Trophoblast cell (in vitro differentiated cells and primary cell): ENCODE measurements at regions not wholly inside any gene's neighbourhood (a gene's known extent, or its start where the extent isn't known, plus 50 kb on each side); places are given as distances from the start of the nearest gene placed in this dataset.

Experiments
- DNase-seq, 2 donors: peaks; one replicate each; pipeline ENCODE4 v3.0.0-alpha.2; 2016
- H2AFZ ChIP-seq: 2 replicates; pipeline ENCODE4 v1.6.1; 2013; ENCODE audit warnings: low read length, moderate library complexity, mild to moderate bottlenecking; ENCODE audit not compliant: insufficient read depth, poor library complexity
- H2AK5ac ChIP-seq: 2 replicates; pipeline ENCODE4 v1.6.1; 2013; ENCODE audit warnings: mild to moderate bottlenecking, low read length
- H2BK120ac ChIP-seq: 2 replicates; pipeline ENCODE4 v1.6.1; 2013; ENCODE audit warnings: low read length, mild to moderate bottlenecking, moderate library complexity; ENCODE audit not compliant: insufficient read depth, poor library complexity
- H2BK12ac ChIP-seq: 2 replicates; pipeline ENCODE4 v1.6.1; 2013; ENCODE audit warnings: mild to moderate bottlenecking, low read length, moderate library complexity
- H2BK5ac ChIP-seq: 2 replicates; pipeline ENCODE4 v1.6.1; 2013; ENCODE audit warnings: low read length, low read depth, moderate library complexity, mild to moderate bottlenecking; ENCODE audit not compliant: poor library complexity
- H3K14ac ChIP-seq: 2 replicates; pipeline ENCODE4 v1.6.1; 2013; ENCODE audit warnings: mild to moderate bottlenecking, low read length
- H3K18ac ChIP-seq: 2 replicates; pipeline ENCODE4 v1.6.1; 2013; ENCODE audit warnings: mild to moderate bottlenecking, low read length
- H3K23ac ChIP-seq: 2 replicates; pipeline ENCODE4 v1.6.1; 2013; ENCODE audit warnings: low read length
- H3K27ac ChIP-seq: 2 replicates; pipeline ENCODE4 v1.5.1; 2013; ENCODE audit warnings: low read depth, mild to moderate bottlenecking, inconsistent platforms, low read length, moderate library complexity
- H3K27me3 ChIP-seq: 2 replicates; pipeline ENCODE4 v1.6.1; 2013; ENCODE audit warnings: inconsistent platforms, mild to moderate bottlenecking, low read length, moderate library complexity; ENCODE audit not compliant: insufficient read depth
- H3K36me3 ChIP-seq, 2 experiments: 1 replicate in 1 of 2; 2 replicates in 1 of 2; pipeline ENCODE4 v1.6.1; 2013; ENCODE audit warnings: low read length in 2 of 2, mild to moderate bottlenecking in 2 of 2, moderate library complexity in 1 of 2; ENCODE audit not compliant: insufficient read depth in 2 of 2, control insufficient read depth in 1 of 2
- H3K4ac ChIP-seq: 2 replicates; pipeline ENCODE4 v1.6.1; 2013; ENCODE audit warnings: low read depth, mild to moderate bottlenecking, low read length, moderate library complexity
- H3K4me1 ChIP-seq, 2 experiments: 1 replicate in 1 of 2; 2 replicates in 1 of 2; pipeline ENCODE4 v1.6.1; 2013; ENCODE audit warnings: low read length in 2 of 2, mild to moderate bottlenecking in 2 of 2, moderate library complexity in 1 of 2; ENCODE audit not compliant: insufficient read depth in 2 of 2, control insufficient read depth in 1 of 2
- H3K4me2 ChIP-seq: 2 replicates; pipeline ENCODE4 v1.6.1; 2013; ENCODE audit warnings: inconsistent platforms, mild to moderate bottlenecking, low read length, moderate library complexity
- H3K4me3 ChIP-seq: 2 replicates; pipeline ENCODE4 v1.5.1; 2013; ENCODE audit warnings: mild to moderate bottlenecking, low read depth, low read length, inconsistent platforms
- H3K79me1 ChIP-seq: one replicate; pipeline ENCODE4 v1.6.1; 2013; ENCODE audit warnings: low read length
- H3K79me2 ChIP-seq: 2 replicates; pipeline ENCODE4 v1.6.1; 2013; ENCODE audit warnings: low read length, mild to moderate bottlenecking; ENCODE audit not compliant: control insufficient read depth, insufficient read depth, poor library complexity
- H3K9ac ChIP-seq: 2 replicates; pipeline ENCODE4 v1.6.1; 2013; ENCODE audit warnings: mild to moderate bottlenecking, low read length
- H3K9me3 ChIP-seq: 2 replicates; pipeline ENCODE4 v1.6.1; 2013; ENCODE audit warnings: low read depth, mild to moderate bottlenecking, control low read depth, inconsistent platforms, low read length; ENCODE audit not compliant: insufficient read depth
- H4K12ac ChIP-seq: 2 replicates; pipeline ENCODE4 v1.6.1; 2013; ENCODE audit warnings: low read depth, mild to moderate bottlenecking, low read length, moderate library complexity
- H4K8ac ChIP-seq: 2 replicates; pipeline ENCODE4 v1.6.1; 2013; ENCODE audit warnings: low read depth, mild to moderate bottlenecking, low read length, moderate library complexity
- H4K91ac ChIP-seq: one replicate; pipeline ENCODE4 v1.6.1; 2013; ENCODE audit warnings: low read depth, mild to moderate bottlenecking, low read length, moderate library complexity
- WGBS: extraction: QIAGEN DNeasy Blood & Tissue Kit; methylation state at CpG from one replicate; pipeline ENCODE4 v1.1.7; 2013; ENCODE audit warnings: missing lambda C conversion rate; ENCODE audit not compliant: insufficient read length, insufficient coverage; ENCODE audit errors: extremely low coverage; 5-methylcytosine and 5-hydroxymethylcytosine counted together

DNA sequence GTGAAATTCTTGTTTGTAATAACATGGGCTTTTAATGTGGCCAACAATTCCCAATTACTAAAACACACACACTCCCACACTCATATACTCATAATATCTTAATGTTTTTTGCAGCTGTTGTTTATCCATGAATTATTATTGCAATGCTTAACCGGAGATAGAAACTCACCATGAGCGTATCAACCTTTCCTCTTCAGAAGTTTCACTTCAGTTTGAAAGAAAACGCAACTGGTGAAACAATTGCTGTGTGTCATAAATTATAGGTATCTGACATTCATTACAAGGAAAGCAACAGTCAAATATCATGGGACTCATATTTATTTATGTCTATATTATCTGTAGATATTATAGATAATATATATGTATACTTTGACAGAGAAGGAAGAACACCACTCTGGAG is 104.1 kb downstream of the HDGFL1 start:
- H3K14ac ChIP-seq: no peak overlapping the region

DNA sequence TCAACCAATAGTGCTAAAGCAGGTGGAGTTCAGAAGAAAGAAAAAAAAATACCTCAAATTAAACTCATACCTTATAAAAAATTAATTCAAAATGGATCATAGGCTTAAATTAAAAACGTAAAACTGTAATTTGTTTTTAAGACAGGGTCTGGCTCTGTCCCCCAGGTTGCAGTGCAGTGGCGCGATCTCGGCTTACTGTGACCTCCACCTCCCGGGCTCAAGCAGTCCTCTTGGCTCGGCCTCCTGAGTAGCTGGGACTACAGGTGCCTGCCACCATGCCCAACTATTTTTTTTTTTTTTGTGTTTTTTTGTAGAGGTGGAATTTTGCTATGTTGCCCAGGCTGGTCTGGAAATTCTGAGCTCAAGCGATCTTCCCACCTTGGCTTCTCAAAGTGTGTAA is 111.6 kb downstream of the HDGFL1 start:
- no peak overlapping the region for H3K9ac ChIP-seq
- H3K9me3 ChIP-seq: peaks cover 2% of the 10 kb centered on the region
- no peak overlapping the region for H2AK5ac ChIP-seq
- H2BK5ac ChIP-seq: no peak overlapping the region
- no peaks in the 10 kb centered on the region for H3K4me1 ChIP-seq
- H3K4me2 ChIP-seq: no peak overlapping the region
- no peaks in the 10 kb centered on the region for H3K36me3 ChIP-seq
- no peak overlapping the region for H4K8ac ChIP-seq
- H3K23ac ChIP-seq: no peak overlapping the region
- H3K4me3 ChIP-seq: no peak overlapping the region
- no CpG with 5 or more reads among the region's 7 CpGs for WGBS
- H4K91ac ChIP-seq: no peak overlapping the region
- H3K14ac ChIP-seq: no peak overlapping the region
- H2BK120ac ChIP-seq: no peak overlapping the region
- H2BK12ac ChIP-seq: no peak overlapping the region
- no peak overlapping the region for H3K27ac ChIP-seq
- H2AFZ ChIP-seq: no peak overlapping the region
- no peak overlapping the region for H3K4ac ChIP-seq
- H3K79me1 ChIP-seq: no peaks in the 10 kb centered on the region
- DNase-seq: no peak
- no peaks in the 10 kb centered on the region for H3K27me3 ChIP-seq
- H4K12ac ChIP-seq: no peak overlapping the region
- H3K79me2 ChIP-seq: no peaks in the 10 kb centered on the region
- no peak overlapping the region for H3K18ac ChIP-seq

More for the DNA sequence above, 104.1 kb downstream of the HDGFL1 start:
- H4K12ac ChIP-seq: no peak overlapping the region
- H3K27me3 ChIP-seq: no peaks in the 10 kb centered on the region
- H3K4ac ChIP-seq: no peak overlapping the region
- H3K9ac ChIP-seq: no peak overlapping the region
- H2BK5ac ChIP-seq: no peak overlapping the region
- no peaks in the 10 kb centered on the region for H3K79me2 ChIP-seq
- no peak overlapping the region for H3K23ac ChIP-seq
- H2AFZ ChIP-seq: no peak overlapping the region
- H3K4me1 ChIP-seq: no peaks in the 10 kb centered on the region
- H2BK12ac ChIP-seq: no peak overlapping the region
- no peak overlapping the region for H2AK5ac ChIP-seq
- no peak overlapping the region for H3K27ac ChIP-seq
- no peak overlapping the region for H4K91ac ChIP-seq
- no CpG with 5 or more reads among the region's 3 CpGs for WGBS
- H3K4me3 ChIP-seq: no peak overlapping the region
- H2BK120ac ChIP-seq: no peak overlapping the region
- DNase-seq: no peak
- no peaks in the 10 kb centered on the region for H3K9me3 ChIP-seq
- H3K36me3 ChIP-seq: no peaks in the 10 kb centered on the region
- H3K18ac ChIP-seq: no peak overlapping the region
- H4K8ac ChIP-seq: no peak overlapping the region
- no peak overlapping the region for H3K4me2 ChIP-seq
- H3K79me1 ChIP-seq: no peaks in the 10 kb centered on the region

DNA sequence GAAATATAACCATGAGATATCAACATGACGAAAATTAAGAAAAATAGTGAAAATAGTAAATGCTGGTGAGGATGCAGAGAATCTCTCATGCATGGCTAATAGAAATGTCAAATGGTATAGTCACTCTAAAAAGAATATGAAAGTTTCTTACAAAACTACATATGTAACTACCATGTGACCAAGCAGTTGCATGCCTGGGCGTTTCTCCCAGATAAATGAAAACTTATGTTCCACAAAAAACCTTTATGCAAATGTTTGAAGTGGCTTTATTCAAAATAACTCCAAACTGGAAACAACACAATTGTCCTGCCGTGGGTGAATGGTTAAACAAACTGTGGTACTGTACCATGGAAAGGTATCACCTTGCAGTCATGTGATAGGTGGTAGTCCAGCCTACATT is 112.4 kb downstream of the HDGFL1 start:
- H3K79me2 ChIP-seq: no peaks in the 10 kb centered on the region
- H3K4me3 ChIP-seq: no peak overlapping the region
- no peaks in the 10 kb centered on the region for H3K36me3 ChIP-seq
- no peak overlapping the region for H3K27ac ChIP-seq
- peaks cover 2% of the 10 kb centered on the region for H3K9me3 ChIP-seq
- no peak overlapping the region for H4K91ac ChIP-seq
- H3K27me3 ChIP-seq: no peaks in the 10 kb centered on the region
- no peak for DNase-seq
- H3K4me1 ChIP-seq: no peaks in the 10 kb centered on the region
- no peak overlapping the region for H2AFZ ChIP-seq
- no peak overlapping the region for H4K12ac ChIP-seq
- H3K14ac ChIP-seq: no peak overlapping the region
- no peak overlapping the region for H4K8ac ChIP-seq
- no peak overlapping the region for H3K4ac ChIP-seq
- H3K9ac ChIP-seq: no peak overlapping the region
- no peak overlapping the region for H2BK5ac ChIP-seq
- no peaks in the 10 kb centered on the region for H3K79me1 ChIP-seq
- no peak overlapping the region for H3K23ac ChIP-seq
- H2AK5ac ChIP-seq: no peak overlapping the region
- WGBS: no CpG with 5 or more reads among the region's 3 CpGs
- H3K18ac ChIP-seq: no peak overlapping the region
- H2BK120ac ChIP-seq: no peak overlapping the region
- no peak overlapping the region for H2BK12ac ChIP-seq
- no peak overlapping the region for H3K4me2 ChIP-seq

DNA sequence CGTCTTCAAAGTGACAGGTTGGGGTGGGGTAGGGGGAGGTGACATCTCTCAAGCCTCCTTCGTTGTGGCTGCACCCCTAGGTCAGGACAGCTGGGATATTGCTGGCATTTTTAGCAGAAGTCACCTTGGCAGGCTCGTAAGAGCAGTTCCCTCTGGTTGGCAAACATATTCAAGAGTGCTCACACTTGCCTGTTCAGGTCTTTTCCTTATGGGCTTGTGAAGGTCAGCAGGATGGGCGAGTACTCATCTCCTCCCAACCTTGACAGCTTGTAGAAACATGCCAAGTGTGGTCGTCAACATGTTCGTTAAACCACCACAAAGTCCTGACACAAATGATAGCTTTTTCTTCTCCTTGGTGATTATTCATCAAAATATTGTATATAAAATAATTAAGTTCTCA is 113.6 kb downstream of the HDGFL1 start:
- Histone ChIP-seq H3K23ac (no peak overlapping the region), H4K8ac (no peak overlapping the region), H3K4me3 (no peak overlapping the region), H4K12ac (no peak overlapping the region), H2BK120ac (no peak overlapping the region), H3K4me1 (no peaks in the 10 kb centered on the region), H3K27me3 (no peaks in the 10 kb centered on the region), H3K36me3 (no peaks in the 10 kb centered on the region), H3K9ac (no peak overlapping the region), H3K14ac (no peak overlapping the region), H2BK12ac (no peak overlapping the region), H2BK5ac (no peak overlapping the region), H3K9me3 (peaks cover 2% of the 10 kb centered on the region), H3K4me2 (no peak overlapping the region), H3K27ac (no peak overlapping the region), H3K79me1 (no peaks in the 10 kb centered on the region), H3K79me2 (no peaks in the 10 kb centered on the region), H2AFZ (no peak overlapping the region), H3K4ac (no peak overlapping the region), H3K18ac (no peak overlapping the region), H2AK5ac (no peak overlapping the region), H4K91ac (no peak overlapping the region)
- no peak for DNase-seq
- no CpG with 5 or more reads among the region's 6 CpGs for WGBS
